Mesendoderm (in vitro differentiated cells): ENCODE measurements at regions not wholly inside any gene's neighbourhood (a gene's known extent, or its start where the extent isn't known, plus 50 kb on each side); places are given as distances from the start of the nearest gene placed in this dataset.
A peak's percentile ranks its signal among the peaks of the same experiment; 100 is the strongest.
"Not testable (repeated sequence)": the region's sequence is repeated elsewhere in the genome, so short reads cannot be mapped to it uniquely, and the experiment has no call there.

ENCODE experiments used
- DNase-seq: peaks from one replicate; pipeline ENCODE4 v3.0.0; 2013
- H2AK5ac ChIP-seq: 2 replicates; pipeline ENCODE4 v1.6.1; 2013; ENCODE audit warnings: low read length, inconsistent platforms
- H2BK120ac ChIP-seq: 2 replicates; pipeline ENCODE4 v1.6.1; 2013; ENCODE audit warnings: low read depth, mild to moderate bottlenecking, low read length, moderate library complexity, mixed read lengths
- H2BK15ac ChIP-seq: replicated peaks from 2 replicates; pipeline ENCODE4 v1.6.1; 2013; ENCODE audit warnings: low read depth, mild to moderate bottlenecking, moderate library complexity
- H2BK5ac ChIP-seq: 2 replicates; pipeline ENCODE4 v1.6.1; 2013; ENCODE audit warnings: low read length, inconsistent platforms
- H3K18ac ChIP-seq: 2 replicates; pipeline ENCODE4 v1.6.1; 2013; ENCODE audit warnings: mild to moderate bottlenecking, low read length, mixed read lengths
- H3K23ac ChIP-seq: one replicate; pipeline ENCODE4 v1.6.1; 2013; ENCODE audit warnings: low read length
- H3K27ac ChIP-seq: 2 replicates; pipeline ENCODE4 v1.5.1; 2013; ENCODE audit warnings: low read depth, mild to moderate bottlenecking, inconsistent platforms, low read length, moderate library complexity
- H3K27me3 ChIP-seq: 2 replicates; pipeline ENCODE4 v1.6.1; 2013; ENCODE audit warnings: low read length, control low read depth, mild to moderate bottlenecking, inconsistent platforms; ENCODE audit not compliant: insufficient read depth, poor library complexity
- H3K36me3 ChIP-seq: 2 replicates; pipeline ENCODE4 v1.6.1; 2013; ENCODE audit warnings: low read length, inconsistent platforms; ENCODE audit not compliant: control insufficient read depth, insufficient read depth
- H3K4ac ChIP-seq: one replicate; pipeline ENCODE4 v1.6.1; 2013; ENCODE audit warnings: low read depth, mild to moderate bottlenecking, low read length, moderate library complexity
- H3K4me1 ChIP-seq: 2 replicates; pipeline ENCODE4 v1.6.1; 2013; ENCODE audit warnings: low read depth, low read length, inconsistent platforms; ENCODE audit not compliant: control insufficient read depth
- H3K4me2 ChIP-seq: 2 replicates; pipeline ENCODE4 v1.6.1; 2013; ENCODE audit warnings: low read length
- H3K4me3 ChIP-seq: 2 replicates; pipeline ENCODE4 v1.5.1; 2013; ENCODE audit warnings: mild to moderate bottlenecking, low read length
- H3K56ac ChIP-seq: one replicate; pipeline ENCODE4 v1.6.1; 2013; ENCODE audit warnings: low read length
- H3K79me1 ChIP-seq: 2 replicates; pipeline ENCODE4 v1.6.1; 2013; ENCODE audit warnings: low read length, inconsistent platforms
- H3K79me2 ChIP-seq: 2 replicates; pipeline ENCODE4 v1.6.1; 2013; ENCODE audit warnings: mild to moderate bottlenecking, low read length; ENCODE audit not compliant: control insufficient read depth, insufficient read depth
- H3K9ac ChIP-seq: 2 replicates; pipeline ENCODE4 v1.6.1; 2013; ENCODE audit warnings: low read length, inconsistent platforms
- H4K5ac ChIP-seq: one replicate; pipeline ENCODE4 v1.6.1; 2013; ENCODE audit warnings: low read length
- H4K8ac ChIP-seq: one replicate; pipeline ENCODE4 v1.6.1; 2013; ENCODE audit warnings: low read depth, mild to moderate bottlenecking, control low read depth, low read length, moderate library complexity
- WGBS: extraction: QIAGEN DNeasy Blood & Tissue Kit; methylation state at CpG from one replicate; pipeline ENCODE4 v1.1.7; 2013; ENCODE audit warnings: low lambda C conversion rate, missing lambda C conversion rate; ENCODE audit not compliant: insufficient coverage; ENCODE audit errors: extremely low coverage; 5-methylcytosine and 5-hydroxymethylcytosine counted together

- not testable (repeated sequence) for H4K5ac ChIP-seq, H3K4me3 ChIP-seq, H4K8ac ChIP-seq, H3K79me1 ChIP-seq, H3K4me2 ChIP-seq, H2BK15ac ChIP-seq, H3K36me3 ChIP-seq, H3K27me3 ChIP-seq, H3K79me2 ChIP-seq, H3K23ac ChIP-seq, H3K9ac ChIP-seq
- Histone ChIP-seq H3K4ac (peak overlapping the region; percentile 6), H3K56ac (peak overlapping the region; percentile 71), H2AK5ac (peak overlapping the region; percentile 71), H3K18ac (peak overlapping the region; percentile 96), H3K4me1 (peaks cover 14% of the 10 kb centered on the region), H2BK5ac (peak overlapping the region; percentile 83), H2BK120ac (peak overlapping the region; percentile 99), H3K27ac (peak overlapping the region; percentile 96)
- WGBS = no CpG with 5 or more reads among the region's 3 CpGs
- peak; percentile 76 for DNase-seq
Measured at GRCh38 chr11:87494936-87495335, 457.2 kb downstream of the TMEM135 start.

GRCh38 chr11:87494026-87494425 is 456.3 kb downstream of the TMEM135 start:
- H3K9ac ChIP-seq = peak overlapping the region; percentile 41
- not testable (repeated sequence) for H3K4me3 ChIP-seq, DNase-seq, H4K8ac ChIP-seq, H3K36me3 ChIP-seq, H3K27me3 ChIP-seq, H3K79me2 ChIP-seq, H2BK15ac ChIP-seq, H3K79me1 ChIP-seq, H3K23ac ChIP-seq, H4K5ac ChIP-seq, H3K4me2 ChIP-seq
- peaks cover 14% of the 10 kb centered on the region for H3K4me1 ChIP-seq
- H3K18ac ChIP-seq = peak overlapping the region; percentile 87
- H2AK5ac ChIP-seq = peak overlapping the region; percentile 72
- peak overlapping the region; percentile 91 for H3K4ac ChIP-seq
- WGBS = no CpG with 5 or more reads among the region's 7 CpGs
- peak overlapping the region; percentile 93 for H3K27ac ChIP-seq
- H2BK120ac ChIP-seq = peak overlapping the region; percentile 99
- H3K56ac ChIP-seq = peak overlapping the region; percentile 73
- peak overlapping the region; percentile 98 for H2BK5ac ChIP-seq

- Histone ChIP-seq H3K4me3 (no peak overlapping the region), H3K9ac (no peak overlapping the region), H3K56ac (no peak overlapping the region), H2BK5ac (no peak overlapping the region), H3K79me2 (no peaks in the 10 kb centered on the region), H3K36me3 (no peaks in the 10 kb centered on the region), H2BK15ac (no peak overlapping the region), H3K18ac (no peak overlapping the region), H4K5ac (no peak overlapping the region), H3K79me1 (no peaks in the 10 kb centered on the region), H3K27ac (peak overlapping the region; percentile 81), H3K23ac (no peak overlapping the region), H3K4ac (no peak overlapping the region), H3K4me2 (no peak overlapping the region), H2BK120ac (no peak overlapping the region), H4K8ac (no peak overlapping the region), H3K4me1 (peaks cover 14% of the 10 kb centered on the region), H2AK5ac (no peak overlapping the region), H3K27me3 (no peaks in the 10 kb centered on the region)
- peak; percentile 94 for DNase-seq
- WGBS = no CpG with 5 or more reads among the region's 4 CpGs
Measured at GRCh38 chr11:87493516-87493915, 455.8 kb downstream of the TMEM135 start.

- WGBS = no CpG with 5 or more reads among the region's 3 CpGs
- H3K23ac ChIP-seq = no peak overlapping the region
- H3K4ac ChIP-seq = no peak overlapping the region
- H3K9ac ChIP-seq = no peak overlapping the region
- no peak overlapping the region for H3K27ac ChIP-seq
- no peak overlapping the region for H4K8ac ChIP-seq
- DNase-seq = no peak
- no peak overlapping the region for H2BK5ac ChIP-seq
- peaks cover 14% of the 10 kb centered on the region for H3K4me1 ChIP-seq
- peak overlapping the region; percentile 74 for H2BK15ac ChIP-seq
- H3K4me3 ChIP-seq = no peak overlapping the region
- no peak overlapping the region for H3K18ac ChIP-seq
- H3K36me3 ChIP-seq = no peaks in the 10 kb centered on the region
- H2AK5ac ChIP-seq = no peak overlapping the region
- H3K4me2 ChIP-seq = no peak overlapping the region
- no peaks in the 10 kb centered on the region for H3K27me3 ChIP-seq
- no peak overlapping the region for H4K5ac ChIP-seq
- H3K79me1 ChIP-seq = no peaks in the 10 kb centered on the region
- H3K56ac ChIP-seq = no peak overlapping the region
- H3K79me2 ChIP-seq = no peaks in the 10 kb centered on the region
- H2BK120ac ChIP-seq = no peak overlapping the region
Measured at GRCh38 chr11:87491381-87491780, 453.6 kb downstream of the TMEM135 start.

- Histone ChIP-seq H3K4ac (no peak overlapping the region), H3K79me1 (no peaks in the 10 kb centered on the region), H3K4me1 (peaks cover 14% of the 10 kb centered on the region), H2AK5ac (no peak overlapping the region), H3K27ac (no peak overlapping the region), H3K18ac (no peak overlapping the region), H3K79me2 (no peaks in the 10 kb centered on the region), H2BK15ac (no peak overlapping the region), H4K8ac (no peak overlapping the region), H3K56ac (no peak overlapping the region), H2BK120ac (no peak overlapping the region), H4K5ac (no peak overlapping the region), H3K27me3 (no peaks in the 10 kb centered on the region), H3K36me3 (no peaks in the 10 kb centered on the region), H3K4me3 (no peak overlapping the region), H3K9ac (no peak overlapping the region), H3K23ac (no peak overlapping the region), H3K4me2 (no peak overlapping the region), H2BK5ac (no peak overlapping the region)
- no peak for DNase-seq
Measured at GRCh38 chr11:87490671-87491070, 452.9 kb downstream of the TMEM135 start.

GRCh38 chr11:87484566-87484965 is 446.8 kb downstream of the TMEM135 start:
- no peaks in the 10 kb centered on the region for H3K79me1 ChIP-seq
- H4K8ac ChIP-seq = no peak overlapping the region
- H3K4ac ChIP-seq = no peak overlapping the region
- no peak overlapping the region for H3K23ac ChIP-seq
- no peak overlapping the region for H4K5ac ChIP-seq
- no peak overlapping the region for H3K18ac ChIP-seq
- no peak overlapping the region for H3K27ac ChIP-seq
- no CpG with 5 or more reads among the region's 3 CpGs for WGBS
- H3K9ac ChIP-seq = no peak overlapping the region
- H3K4me3 ChIP-seq = no peak overlapping the region
- no peak for DNase-seq
- H3K56ac ChIP-seq = no peak overlapping the region
- H3K4me2 ChIP-seq = no peak overlapping the region
- H2BK120ac ChIP-seq = no peak overlapping the region
- H3K27me3 ChIP-seq = no peaks in the 10 kb centered on the region
- no peaks in the 10 kb centered on the region for H3K36me3 ChIP-seq
- no peaks in the 10 kb centered on the region for H3K79me2 ChIP-seq
- no peaks in the 10 kb centered on the region for H3K4me1 ChIP-seq
- no peak overlapping the region for H2BK15ac ChIP-seq
- no peak overlapping the region for H2BK5ac ChIP-seq
- no peak overlapping the region for H2AK5ac ChIP-seq
